A673 (cell line): ENCODE measurements at regions not wholly inside any gene's neighbourhood (a gene's known extent, or its start where the extent isn't known, plus 50 kb on each side); places are given as distances from the start of the nearest gene placed in this dataset.

Experiments
- EZH2 ChIP-seq: fragments of 200-600 bp; sonication (generic); IDR thresholded peaks from 2 replicates; pipeline ENCODE4 v1.6.1; 2017; ENCODE audit warnings: borderline replicate concordance, low read depth, mild to moderate bottlenecking, mixed read lengths, antibody characterized with exemption, low read length; ENCODE audit not compliant: poor library complexity, severe bottlenecking
- TF ChIP-seq, protein P1 (sequence below): fragments of 300-800, 200-600 bp; sonication (generic); conservative IDR thresholded peaks from 2 replicates; pipeline ENCODE4 v1.5.1; 2017; ENCODE audit warnings: low read depth, mild to moderate bottlenecking, antibody characterized with exemption, low read length, moderate library complexity, mixed read lengths

DNA sequence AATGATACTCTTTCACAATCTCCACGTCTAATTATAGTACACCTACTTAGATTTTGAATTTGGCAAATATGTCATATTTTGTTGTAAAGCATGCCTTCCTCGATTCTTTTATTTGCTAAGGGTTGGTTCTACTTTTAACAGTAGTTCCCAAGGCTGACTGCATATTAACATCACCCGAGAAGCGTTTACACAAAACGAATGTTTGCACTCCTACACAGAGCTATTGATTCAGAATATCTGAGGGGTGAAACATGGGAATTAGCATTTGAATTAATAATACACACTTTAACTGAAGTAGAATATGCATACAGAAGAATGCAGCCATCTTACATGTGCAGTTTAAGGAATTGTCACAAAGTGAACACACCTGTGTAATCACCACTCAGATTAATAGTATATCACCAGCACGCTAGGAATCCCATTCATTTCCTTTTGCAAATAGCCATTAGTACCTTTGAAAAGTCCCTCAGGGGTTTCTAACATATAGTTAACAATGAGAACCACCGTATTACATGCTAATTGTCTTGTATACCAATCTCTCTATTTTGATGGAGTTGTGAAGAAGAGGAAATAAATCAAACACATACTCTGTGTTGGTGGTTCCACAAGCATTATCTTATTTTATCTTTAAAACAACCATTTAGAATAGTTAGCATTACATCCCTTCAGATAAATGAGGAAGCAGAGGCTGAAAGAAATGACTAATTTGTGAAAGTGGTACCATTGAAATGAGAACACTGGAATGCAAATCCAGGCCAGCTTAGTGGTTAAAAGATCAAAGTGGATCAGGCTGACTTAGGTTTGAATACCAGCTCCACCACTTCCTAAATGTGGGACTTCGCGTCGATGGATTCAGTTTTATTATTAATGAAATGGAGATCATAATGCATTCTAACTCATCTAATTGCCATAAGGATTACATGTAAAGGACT, 317.6 kb downstream of the HDGFL1 start:
- TF ChIP-seq, protein P1, sequence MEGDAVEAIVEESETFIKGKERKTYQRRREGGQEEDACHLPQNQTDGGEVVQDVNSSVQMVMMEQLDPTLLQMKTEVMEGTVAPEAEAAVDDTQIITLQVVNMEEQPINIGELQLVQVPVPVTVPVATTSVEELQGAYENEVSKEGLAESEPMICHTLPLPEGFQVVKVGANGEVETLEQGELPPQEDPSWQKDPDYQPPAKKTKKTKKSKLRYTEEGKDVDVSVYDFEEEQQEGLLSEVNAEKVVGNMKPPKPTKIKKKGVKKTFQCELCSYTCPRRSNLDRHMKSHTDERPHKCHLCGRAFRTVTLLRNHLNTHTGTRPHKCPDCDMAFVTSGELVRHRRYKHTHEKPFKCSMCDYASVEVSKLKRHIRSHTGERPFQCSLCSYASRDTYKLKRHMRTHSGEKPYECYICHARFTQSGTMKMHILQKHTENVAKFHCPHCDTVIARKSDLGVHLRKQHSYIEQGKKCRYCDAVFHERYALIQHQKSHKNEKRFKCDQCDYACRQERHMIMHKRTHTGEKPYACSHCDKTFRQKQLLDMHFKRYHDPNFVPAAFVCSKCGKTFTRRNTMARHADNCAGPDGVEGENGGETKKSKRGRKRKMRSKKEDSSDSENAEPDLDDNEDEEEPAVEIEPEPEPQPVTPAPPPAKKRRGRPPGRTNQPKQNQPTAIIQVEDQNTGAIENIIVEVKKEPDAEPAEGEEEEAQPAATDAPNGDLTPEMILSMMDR = no peak
- TF ChIP-seq EZH2 = no peak
